B cell (primary cell): ENCODE measurements at regions not wholly inside any gene's neighbourhood (a gene's known extent, or its start where the extent isn't known, plus 50 kb on each side); places are given as distances from the start of the nearest gene placed in this dataset.

Experiments
- EZH2 ChIP-seq: IDR thresholded peaks from 2 replicates; pipeline ENCODE4 v1.6.1; 2012; ENCODE audit warnings: borderline replicate concordance, low read depth, mild to moderate bottlenecking, moderate library complexity, low read length; ENCODE audit not compliant: insufficient read depth, poor library complexity, severe bottlenecking
- TF ChIP-seq, protein P1 (sequence below): fragments of 200-600 bp; IDR thresholded peaks from one replicate; pipeline ENCODE4 v1.8.0; 2022; ENCODE audit warnings: antibody characterized with exemption, mild to moderate bottlenecking

DNA sequence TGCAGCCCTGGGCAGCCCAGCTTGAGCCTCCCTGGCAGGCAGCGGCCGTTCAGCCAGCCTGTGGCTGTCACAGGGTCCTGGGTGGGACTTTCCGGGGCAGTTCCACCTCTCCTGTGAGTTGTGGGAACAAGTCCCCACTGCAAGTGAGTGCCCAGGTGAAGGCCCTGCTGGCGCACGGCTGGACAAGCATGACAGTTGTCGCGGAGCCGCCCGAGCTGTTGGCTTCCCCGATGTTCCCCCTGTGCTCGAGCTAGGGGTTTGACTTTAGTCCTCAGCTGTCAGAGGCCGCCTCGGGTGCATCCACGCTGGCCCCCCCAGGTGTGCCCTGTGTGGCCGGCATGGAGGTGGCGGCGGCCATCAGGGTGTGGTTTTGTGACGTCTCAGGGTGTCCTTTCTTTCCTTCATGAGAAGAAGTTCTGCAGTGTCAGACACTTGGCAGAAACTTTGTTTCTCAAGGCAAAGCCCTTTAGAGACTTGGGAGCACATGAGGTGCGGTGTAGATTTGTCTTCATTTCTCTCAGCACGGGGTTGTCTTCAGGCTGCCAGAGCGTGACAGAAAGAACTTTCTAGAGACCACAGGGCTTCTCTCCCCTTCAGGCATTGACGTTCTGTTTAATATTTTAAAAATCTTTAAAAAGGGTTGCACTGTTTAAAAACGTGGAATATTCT, 69.4 kb upstream of the HGFAC start:
- TF ChIP-seq EZH2 = no peak
- TF ChIP-seq, protein P1, sequence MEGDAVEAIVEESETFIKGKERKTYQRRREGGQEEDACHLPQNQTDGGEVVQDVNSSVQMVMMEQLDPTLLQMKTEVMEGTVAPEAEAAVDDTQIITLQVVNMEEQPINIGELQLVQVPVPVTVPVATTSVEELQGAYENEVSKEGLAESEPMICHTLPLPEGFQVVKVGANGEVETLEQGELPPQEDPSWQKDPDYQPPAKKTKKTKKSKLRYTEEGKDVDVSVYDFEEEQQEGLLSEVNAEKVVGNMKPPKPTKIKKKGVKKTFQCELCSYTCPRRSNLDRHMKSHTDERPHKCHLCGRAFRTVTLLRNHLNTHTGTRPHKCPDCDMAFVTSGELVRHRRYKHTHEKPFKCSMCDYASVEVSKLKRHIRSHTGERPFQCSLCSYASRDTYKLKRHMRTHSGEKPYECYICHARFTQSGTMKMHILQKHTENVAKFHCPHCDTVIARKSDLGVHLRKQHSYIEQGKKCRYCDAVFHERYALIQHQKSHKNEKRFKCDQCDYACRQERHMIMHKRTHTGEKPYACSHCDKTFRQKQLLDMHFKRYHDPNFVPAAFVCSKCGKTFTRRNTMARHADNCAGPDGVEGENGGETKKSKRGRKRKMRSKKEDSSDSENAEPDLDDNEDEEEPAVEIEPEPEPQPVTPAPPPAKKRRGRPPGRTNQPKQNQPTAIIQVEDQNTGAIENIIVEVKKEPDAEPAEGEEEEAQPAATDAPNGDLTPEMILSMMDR = no peak
